ENCODE measurements at regions not wholly inside any gene's neighbourhood (a gene's known extent, or its start where the extent isn't known, plus 50 kb on each side); places are given as distances from the start of the nearest gene placed in this dataset.

- Mint-ChIP-seq H3K36me3 (no peaks in the 10 kb centered on the region), H3K4me3 (no peak overlapping the region), H3K4me1 (peaks cover 4% of the 10 kb centered on the region), H3K9me3 (peaks cover 2% of the 10 kb centered on the region), H3K27ac (no peak overlapping the region), H3K27me3 (ENCODE audit: insufficient read depth, low read depth) (peaks cover 4% of the 10 kb centered on the region)
- Histone ChIP-seq H3K4me1 (no peaks in the 10 kb centered on the region), H3K79me2 (ENCODE audit: low read depth) (no peaks in the 10 kb centered on the region), H3K27me3 (no peaks in the 10 kb centered on the region), H4K20me1 (ENCODE audit: low read depth) (no peaks in the 10 kb centered on the region), H3F3A (ENCODE audit: low read depth) (no peaks in the 10 kb centered on the region), H3K4me3 (no peak overlapping the region), H3K36me3 (no peaks in the 10 kb centered on the region), H3K27ac (no peak overlapping the region), H3K9me3 (ENCODE audit: low read depth) (no peaks in the 10 kb centered on the region), H2AFZ (replicated peaks) (no peak overlapping the region), H3K4me2 (no peak overlapping the region), H3K9ac (no peak overlapping the region)
- TF ChIP-seq EZH2phosphoT487 (IDR thresholded peaks at IDR 0.05), result no peak
- TF ChIP-seq CTCF (IDR thresholded peaks at IDR 0.05), result no peak
- TF ChIP-seq EZH2 (IDR thresholded peaks at IDR 0.05), result no peak
- DNase-seq (ENCODE audit: low spot score), result no peak
These were observed 152.2 kb upstream of the RASSF8 start for GRCh38 chr12:25806271-25806670.

GRCh38 chr12:25808604-25809003 lies 149.9 kb upstream of the RASSF8 start:
- Histone ChIP-seq H3K9ac (no peak overlapping the region), H2AFZ (replicated peaks) (no peak overlapping the region), H4K20me1 (ENCODE audit: low read depth) (no peaks in the 10 kb centered on the region), H3K27ac (no peak overlapping the region), H3K27me3 (no peaks in the 10 kb centered on the region), H3K9me3 (ENCODE audit: low read depth) (no peaks in the 10 kb centered on the region), H3K4me1 (no peaks in the 10 kb centered on the region), H3K36me3 (no peaks in the 10 kb centered on the region), H3F3A (ENCODE audit: low read depth) (no peaks in the 10 kb centered on the region), H3K4me2 (no peak overlapping the region), H3K79me2 (ENCODE audit: low read depth) (no peaks in the 10 kb centered on the region), H3K4me3 (no peak overlapping the region)
- H3K27ac Mint-ChIP-seq, result no peak overlapping the region
- peaks cover 3% of the 10 kb centered on the region for H3K27me3 Mint-ChIP-seq (ENCODE audit: insufficient read depth, low read depth)
- H3K4me3 Mint-ChIP-seq, result no peak overlapping the region
- peaks cover 2% of the 10 kb centered on the region for H3K9me3 Mint-ChIP-seq
- TF ChIP-seq EZH2 (IDR thresholded peaks at IDR 0.05), result no peak
- TF ChIP-seq CTCF (IDR thresholded peaks at IDR 0.05), result no peak
- TF ChIP-seq EZH2phosphoT487 (IDR thresholded peaks at IDR 0.05), result no peak
- no peak for DNase-seq (ENCODE audit: low spot score)
- no peaks in the 10 kb centered on the region for H3K4me1 Mint-ChIP-seq
- no peaks in the 10 kb centered on the region for H3K36me3 Mint-ChIP-seq

GRCh38 chr12:25810683-25811082 lies 147.8 kb upstream of the RASSF8 start:
- no peaks in the 10 kb centered on the region for H3F3A ChIP-seq (ENCODE audit: low read depth)
- Mint-ChIP-seq H3K27me3 (ENCODE audit: insufficient read depth, low read depth) (peaks cover 3% of the 10 kb centered on the region), H3K27ac (no peak overlapping the region), H3K4me3 (no peak overlapping the region), H3K9me3 (peaks cover 2% of the 10 kb centered on the region), H3K36me3 (no peaks in the 10 kb centered on the region), H3K4me1 (no peaks in the 10 kb centered on the region)
- H3K4me1 ChIP-seq, result no peaks in the 10 kb centered on the region
- H3K4me2 ChIP-seq, result no peak overlapping the region
- H3K27ac ChIP-seq, result no peak overlapping the region
- H3K79me2 ChIP-seq (ENCODE audit: low read depth), result no peaks in the 10 kb centered on the region
- H3K27me3 ChIP-seq, result no peaks in the 10 kb centered on the region
- TF ChIP-seq EZH2phosphoT487 (IDR thresholded peaks at IDR 0.05), result no peak
- no peak for TF ChIP-seq EZH2 (IDR thresholded peaks at IDR 0.05)
- TF ChIP-seq CTCF (IDR thresholded peaks at IDR 0.05), result no peak
- H3K9ac ChIP-seq, result no peak overlapping the region
- no peak overlapping the region for H3K4me3 ChIP-seq
- no peak overlapping the region for H2AFZ ChIP-seq (replicated peaks)
- no peaks in the 10 kb centered on the region for H3K36me3 ChIP-seq
- no peaks in the 10 kb centered on the region for H4K20me1 ChIP-seq (ENCODE audit: low read depth)
- DNase-seq (ENCODE audit: low spot score), result no peak
- no peaks in the 10 kb centered on the region for H3K9me3 ChIP-seq (ENCODE audit: low read depth)

Measured in neural progenitor cell (in vitro differentiated cells).